ENCODE measurements at regions not wholly inside any gene's neighbourhood (a gene's known extent, or its start where the extent isn't known, plus 50 kb on each side); places are given as distances from the start of the nearest gene placed in this dataset.

DNA sequence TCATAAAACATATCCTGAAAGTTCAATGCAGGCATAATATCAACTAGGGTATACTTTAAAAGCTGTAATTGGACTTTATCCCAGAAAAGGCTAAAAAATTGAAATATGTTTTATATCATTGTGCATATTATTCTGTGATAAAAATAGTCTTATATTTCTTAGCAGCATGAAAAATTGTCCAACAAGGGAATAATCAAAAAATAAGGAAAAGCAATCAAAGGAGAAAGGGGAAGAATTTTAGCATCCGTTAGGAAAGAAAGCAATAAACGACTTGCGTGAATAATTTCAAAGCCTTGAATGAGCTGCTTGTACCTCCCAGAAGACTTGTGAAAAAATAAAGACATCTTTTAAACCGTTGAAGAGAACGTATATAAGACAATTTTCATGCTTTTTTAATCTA is 1369.8 kb upstream of the GBE1 start:
- TF ChIP-seq, protein P1, sequence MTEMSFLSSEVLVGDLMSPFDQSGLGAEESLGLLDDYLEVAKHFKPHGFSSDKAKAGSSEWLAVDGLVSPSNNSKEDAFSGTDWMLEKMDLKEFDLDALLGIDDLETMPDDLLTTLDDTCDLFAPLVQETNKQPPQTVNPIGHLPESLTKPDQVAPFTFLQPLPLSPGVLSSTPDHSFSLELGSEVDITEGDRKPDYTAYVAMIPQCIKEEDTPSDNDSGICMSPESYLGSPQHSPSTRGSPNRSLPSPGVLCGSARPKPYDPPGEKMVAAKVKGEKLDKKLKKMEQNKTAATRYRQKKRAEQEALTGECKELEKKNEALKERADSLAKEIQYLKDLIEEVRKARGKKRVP (CRISPR knock-in tag; IDR thresholded peaks at IDR 0.05), result no peak
- TF ChIP-seq, protein P2, sequence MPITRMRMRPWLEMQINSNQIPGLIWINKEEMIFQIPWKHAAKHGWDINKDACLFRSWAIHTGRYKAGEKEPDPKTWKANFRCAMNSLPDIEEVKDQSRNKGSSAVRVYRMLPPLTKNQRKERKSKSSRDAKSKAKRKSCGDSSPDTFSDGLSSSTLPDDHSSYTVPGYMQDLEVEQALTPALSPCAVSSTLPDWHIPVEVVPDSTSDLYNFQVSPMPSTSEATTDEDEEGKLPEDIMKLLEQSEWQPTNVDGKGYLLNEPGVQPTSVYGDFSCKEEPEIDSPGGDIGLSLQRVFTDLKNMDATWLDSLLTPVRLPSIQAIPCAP (CRISPR knock-in tag; IDR thresholded peaks at IDR 0.05; ENCODE audit: borderline replicate concordance), result no peak
- TF ChIP-seq, protein P3, sequence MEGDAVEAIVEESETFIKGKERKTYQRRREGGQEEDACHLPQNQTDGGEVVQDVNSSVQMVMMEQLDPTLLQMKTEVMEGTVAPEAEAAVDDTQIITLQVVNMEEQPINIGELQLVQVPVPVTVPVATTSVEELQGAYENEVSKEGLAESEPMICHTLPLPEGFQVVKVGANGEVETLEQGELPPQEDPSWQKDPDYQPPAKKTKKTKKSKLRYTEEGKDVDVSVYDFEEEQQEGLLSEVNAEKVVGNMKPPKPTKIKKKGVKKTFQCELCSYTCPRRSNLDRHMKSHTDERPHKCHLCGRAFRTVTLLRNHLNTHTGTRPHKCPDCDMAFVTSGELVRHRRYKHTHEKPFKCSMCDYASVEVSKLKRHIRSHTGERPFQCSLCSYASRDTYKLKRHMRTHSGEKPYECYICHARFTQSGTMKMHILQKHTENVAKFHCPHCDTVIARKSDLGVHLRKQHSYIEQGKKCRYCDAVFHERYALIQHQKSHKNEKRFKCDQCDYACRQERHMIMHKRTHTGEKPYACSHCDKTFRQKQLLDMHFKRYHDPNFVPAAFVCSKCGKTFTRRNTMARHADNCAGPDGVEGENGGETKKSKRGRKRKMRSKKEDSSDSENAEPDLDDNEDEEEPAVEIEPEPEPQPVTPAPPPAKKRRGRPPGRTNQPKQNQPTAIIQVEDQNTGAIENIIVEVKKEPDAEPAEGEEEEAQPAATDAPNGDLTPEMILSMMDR (IDR thresholded peaks at IDR 0.05 in 2 of 3, conservative IDR thresholded peaks at IDR 0.05 in 1 of 3; ENCODE audit: insufficient read depth in 2 of 3, low read depth in 1 of 3, low read length in 3 of 3), result no peak
